Hepatocyte (in vitro differentiated cells): ENCODE measurements at regions not wholly inside any gene's neighbourhood (a gene's known extent, or its start where the extent isn't known, plus 50 kb on each side); places are given as distances from the start of the nearest gene placed in this dataset.
"Not testable (repeated sequence)": the region's sequence is repeated elsewhere in the genome, so short reads cannot be mapped to it uniquely, and the experiment has no call there.

Experiments
- DNase-seq: peaks from one replicate; pipeline ENCODE4 v3.0.0-alpha.2; 2016; ENCODE audit warnings: low spot score
- H2AFZ ChIP-seq: fragments of 200-600 bp; sonication (generic); 2 replicates; pipeline ENCODE4 v1.6.0; 2016; ENCODE audit warnings: antibody characterized with exemption, mild to moderate bottlenecking
- H3K27ac ChIP-seq: fragments of 200-600 bp; sonication (generic); 2 replicates; pipeline ENCODE4 v1.5.1; 2016; ENCODE audit warnings: mild to moderate bottlenecking
- H3K27me3 ChIP-seq: fragments of 200-600 bp; sonication (generic); 2 replicates; pipeline ENCODE4 v1.6.1; 2016
- H3K36me3 ChIP-seq: fragments of 200-600 bp; sonication (generic); replicated peaks from 2 replicates; pipeline ENCODE4 v1.5.1; 2016; ENCODE audit warnings: low read depth; ENCODE audit not compliant: insufficient read depth
- H3K4me1 ChIP-seq: fragments of 200-600 bp; sonication (generic); 2 replicates; pipeline ENCODE4 v1.5.1; 2016; ENCODE audit warnings: mild to moderate bottlenecking, moderate library complexity; ENCODE audit not compliant: insufficient read depth
- H3K4me2 ChIP-seq: fragments of 200-600 bp; sonication (generic); 2 replicates; pipeline ENCODE4 v1.6.0; 2016
- H3K4me3 ChIP-seq: fragments of 200-600 bp; sonication (generic); 2 replicates; pipeline ENCODE4 v1.5.1; 2016; ENCODE audit warnings: mild to moderate bottlenecking
- H3K79me2 ChIP-seq: fragments of 200-600 bp; sonication (generic); 2 replicates; pipeline ENCODE4 v1.6.0; 2017; ENCODE audit warnings: mild to moderate bottlenecking
- H3K9me2 ChIP-seq: fragments of 200-600 bp; sonication (generic); replicated peaks from 2 replicates; pipeline ENCODE4 v1.6.0; 2017; ENCODE audit warnings: mild to moderate bottlenecking; ENCODE audit not compliant: insufficient read depth
- H3K9me3 ChIP-seq: fragments of 200-600 bp; sonication (generic); 2 replicates; pipeline ENCODE4 v1.5.1; 2016; ENCODE audit warnings: low read depth, mild to moderate bottlenecking
- H4K20me1 ChIP-seq: fragments of 200-600 bp; sonication (generic); 2 replicates; pipeline ENCODE4 v1.6.0; 2016; ENCODE audit warnings: mild to moderate bottlenecking; ENCODE audit not compliant: insufficient read depth, poor library complexity, severe bottlenecking
- WGBS: methylation state at CpG from one replicate; pipeline ENCODE4 v1.1.6; 2016; ENCODE audit warnings: low lambda C conversion rate; ENCODE audit errors: missing lambda C conversion rate; 5-methylcytosine and 5-hydroxymethylcytosine counted together

GRCh38 chr9:41026912-41027676 is 101.4 kb downstream of the FOXD4L6 start:
- not testable (repeated sequence) for H4K20me1 ChIP-seq, H3K4me3 ChIP-seq, DNase-seq, H3K4me2 ChIP-seq, H3K27me3 ChIP-seq, H3K27ac ChIP-seq, H3K9me2 ChIP-seq, H3K9me3 ChIP-seq, H2AFZ ChIP-seq, H3K4me1 ChIP-seq, H3K79me2 ChIP-seq, H3K36me3 ChIP-seq
- 72% methylated on average over 6 of the region's 6 CpGs for WGBS

GRCh38 chr9:41022365-41022764 is 106.1 kb downstream of the FOXD4L6 start:
- H3K9me2 ChIP-seq, H3K36me3 ChIP-seq, H3K27me3 ChIP-seq, DNase-seq, H3K27ac ChIP-seq, H3K4me2 ChIP-seq, H3K4me1 ChIP-seq, H3K9me3 ChIP-seq, H2AFZ ChIP-seq, H3K79me2 ChIP-seq, H4K20me1 ChIP-seq, H3K4me3 ChIP-seq: not testable (repeated sequence)
- 92% methylated on average over 3 of the region's 4 CpGs for WGBS

DNA sequence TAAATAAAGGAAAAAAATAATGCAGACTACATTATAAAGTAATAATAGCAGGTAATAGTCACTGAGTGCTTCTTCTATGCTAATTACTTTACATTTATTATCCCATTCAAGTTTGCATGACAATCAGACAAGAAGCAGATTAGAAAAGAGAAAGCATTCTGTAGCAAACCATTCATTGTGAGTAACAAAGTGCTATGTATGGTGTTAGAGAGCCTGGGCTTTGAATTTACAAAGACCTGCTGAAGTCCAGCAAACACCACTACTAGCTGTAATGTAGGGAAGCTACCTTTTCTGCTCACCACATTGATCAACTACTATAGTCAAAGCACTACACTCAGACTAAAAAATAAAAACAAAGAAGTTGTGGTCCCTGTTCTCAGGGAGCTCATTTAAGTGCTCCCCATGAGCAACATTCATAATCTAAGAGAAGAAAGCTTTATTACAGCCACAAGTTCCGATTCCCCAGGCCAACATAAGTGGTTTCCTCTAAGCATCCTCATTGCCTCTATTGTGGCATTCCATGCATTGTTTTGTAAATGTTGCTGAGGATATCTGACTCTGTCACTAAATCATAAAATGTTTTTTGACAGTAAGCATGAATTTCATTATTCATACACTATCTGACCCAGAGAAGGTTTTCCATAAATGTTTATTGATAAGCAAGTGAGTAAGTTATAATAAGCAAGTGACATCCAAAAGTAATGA is 108.5 kb downstream of the FOXD4L6 start:
- WGBS: 67% methylated on average over 1 of the region's 1 CpG

GRCh38 chr9:41018948-41019347 is 109.5 kb downstream of the FOXD4L6 start:
- H3K79me2 ChIP-seq, H2AFZ ChIP-seq, H3K36me3 ChIP-seq, H3K27me3 ChIP-seq, H3K4me1 ChIP-seq, H4K20me1 ChIP-seq, H3K27ac ChIP-seq, H3K9me3 ChIP-seq, H3K4me3 ChIP-seq, DNase-seq, H3K9me2 ChIP-seq, H3K4me2 ChIP-seq: not testable (repeated sequence)
- 94% methylated on average over 3 of the region's 3 CpGs for WGBS

More for the DNA sequence above, 108.5 kb downstream of the FOXD4L6 start:
- H3K27me3 ChIP-seq, H2AFZ ChIP-seq, H3K4me2 ChIP-seq, H3K4me1 ChIP-seq, H3K4me3 ChIP-seq, H4K20me1 ChIP-seq, H3K9me3 ChIP-seq, H3K27ac ChIP-seq, H3K79me2 ChIP-seq, H3K36me3 ChIP-seq, DNase-seq, H3K9me2 ChIP-seq: not testable (repeated sequence)

GRCh38 chr9:41016699-41017098 is 111.8 kb downstream of the FOXD4L6 start:
- H3K27me3 ChIP-seq, H3K79me2 ChIP-seq, H4K20me1 ChIP-seq, H3K9me3 ChIP-seq, H2AFZ ChIP-seq, H3K9me2 ChIP-seq, H3K36me3 ChIP-seq, H3K4me1 ChIP-seq, H3K4me2 ChIP-seq, H3K27ac ChIP-seq, DNase-seq, H3K4me3 ChIP-seq: not testable (repeated sequence)
- 79% methylated on average over 1 of the region's 2 CpGs for WGBS

DNA sequence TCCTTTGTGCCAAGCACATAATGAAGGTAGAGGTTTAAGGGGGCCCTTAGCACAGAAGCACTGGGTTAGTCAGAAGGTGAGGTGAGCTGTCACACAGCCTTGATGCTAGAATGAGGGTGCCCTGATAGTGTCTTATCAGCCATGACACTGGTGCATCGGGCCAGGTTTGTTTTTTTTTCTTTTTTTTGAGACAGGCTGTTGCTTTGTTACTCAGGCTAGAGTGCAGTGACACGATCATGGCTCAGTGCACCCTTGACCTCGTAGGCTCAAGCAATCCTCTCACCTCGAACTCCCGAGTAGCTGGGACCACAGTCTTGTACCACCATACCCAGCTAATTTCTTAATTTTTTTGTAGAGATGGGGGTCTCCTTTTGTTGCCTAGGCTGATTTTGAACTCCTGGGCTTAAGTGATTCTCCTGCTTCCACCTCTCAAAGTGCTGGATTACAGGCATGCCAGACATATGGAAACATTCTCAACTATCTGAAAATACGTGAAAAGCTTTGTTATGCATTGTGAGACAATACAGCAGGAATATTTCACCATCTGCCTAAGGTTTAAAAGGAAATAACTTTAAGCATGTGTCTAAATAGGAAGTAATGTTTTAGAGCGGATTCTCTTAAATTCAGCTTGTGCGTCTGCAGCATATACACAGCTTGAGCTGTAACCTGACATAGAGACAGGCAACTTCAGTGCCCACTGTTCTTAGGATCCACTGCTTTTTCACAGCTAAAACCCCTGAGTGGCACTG is 128.4 kb downstream of the FOXD4L6 start:
- not testable (repeated sequence) for H3K4me1 ChIP-seq, H3K4me3 ChIP-seq, H3K36me3 ChIP-seq, H3K9me3 ChIP-seq, H3K9me2 ChIP-seq, H3K4me2 ChIP-seq, H2AFZ ChIP-seq, H3K27ac ChIP-seq, DNase-seq, H3K27me3 ChIP-seq, H4K20me1 ChIP-seq, H3K79me2 ChIP-seq
- WGBS: 70% methylated on average over 8 of the region's 8 CpGs

DNA sequence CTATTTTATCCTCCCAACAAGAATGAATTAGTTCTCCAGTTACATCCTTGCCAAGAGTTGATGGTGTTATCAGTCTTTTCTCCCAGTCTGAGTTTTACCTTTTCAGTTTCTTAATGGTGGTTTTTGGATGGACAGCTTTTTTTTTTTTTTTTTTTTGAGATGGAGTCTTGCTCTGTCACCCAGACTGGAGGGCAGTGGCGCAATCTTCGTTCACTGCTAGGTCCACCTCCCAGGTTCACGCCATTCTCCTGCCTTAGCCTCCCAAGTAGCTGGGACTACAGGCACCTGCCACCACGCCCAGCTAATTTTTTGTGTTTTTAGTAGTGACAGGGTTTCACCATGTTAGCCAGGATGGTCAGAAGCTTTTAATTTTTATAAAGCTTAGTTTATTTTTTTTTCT is 133.0 kb downstream of the FOXD4L6 start:
- not testable (repeated sequence) for H3K9me3 ChIP-seq, H3K9me2 ChIP-seq, H2AFZ ChIP-seq, H3K27ac ChIP-seq, H3K4me1 ChIP-seq, H3K36me3 ChIP-seq, DNase-seq, H3K27me3 ChIP-seq, H3K4me2 ChIP-seq, H3K4me3 ChIP-seq, H3K79me2 ChIP-seq, H4K20me1 ChIP-seq
- 73% methylated on average over 4 of the region's 4 CpGs for WGBS

DNA sequence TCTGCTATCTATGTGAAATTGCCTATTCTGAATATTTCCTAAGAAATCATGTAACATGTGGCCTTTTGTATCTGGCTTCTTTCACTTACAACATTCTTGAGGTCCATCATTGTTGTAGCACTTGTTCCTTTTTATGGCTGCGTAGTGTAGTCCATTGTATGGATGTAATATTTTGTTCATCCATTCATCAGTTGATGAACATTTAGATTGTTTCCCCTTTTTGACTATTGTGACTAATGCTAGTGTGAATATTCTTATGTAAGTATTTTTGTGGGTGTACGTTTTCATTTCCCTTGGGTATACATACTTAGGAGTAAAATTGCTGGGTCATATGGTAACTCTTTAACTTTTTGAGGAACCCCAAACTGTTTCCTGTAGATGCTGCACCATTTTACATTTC is 134.6 kb downstream of the FOXD4L6 start:
- H3K4me2 ChIP-seq, H2AFZ ChIP-seq: not testable (repeated sequence)
- WGBS: 70% methylated on average over 2 of the region's 2 CpGs

More for the DNA sequence above, 134.6 kb downstream of the FOXD4L6 start:
- not testable (repeated sequence) for H4K20me1 ChIP-seq, H3K4me1 ChIP-seq, H3K79me2 ChIP-seq, H3K4me3 ChIP-seq, H3K9me2 ChIP-seq, H3K36me3 ChIP-seq, H3K27me3 ChIP-seq, H3K27ac ChIP-seq, H3K9me3 ChIP-seq, DNase-seq
